Stimulated activated CD8-positive, alpha-beta memory T cell treated with anti-CD3 and anti-CD28 coated beads, Interleukin-4, amount 100 ng/mL, for 24 hours (primary cell): ENCODE measurements at regions not wholly inside any gene's neighbourhood (a gene's known extent, or its start where the extent isn't known, plus 50 kb on each side); places are given as distances from the start of the nearest gene placed in this dataset.
"Not testable (repeated sequence)": the region's sequence is repeated elsewhere in the genome, so short reads cannot be mapped to it uniquely, and the experiment has no call there.

Experiments used
- DNase-seq: peaks from one replicate; pipeline ENCODE4 v3.0.0-alpha.2; 2020; ENCODE audit warnings: low read depth

- DNase-seq: no peak
These were observed 648.9 kb upstream of the GBE1 start for GRCh38 chr3:82410366-82410765.

GRCh38 chr3:82409842-82410241, 648.4 kb upstream of the GBE1 start:
- no peak for DNase-seq

DNA sequence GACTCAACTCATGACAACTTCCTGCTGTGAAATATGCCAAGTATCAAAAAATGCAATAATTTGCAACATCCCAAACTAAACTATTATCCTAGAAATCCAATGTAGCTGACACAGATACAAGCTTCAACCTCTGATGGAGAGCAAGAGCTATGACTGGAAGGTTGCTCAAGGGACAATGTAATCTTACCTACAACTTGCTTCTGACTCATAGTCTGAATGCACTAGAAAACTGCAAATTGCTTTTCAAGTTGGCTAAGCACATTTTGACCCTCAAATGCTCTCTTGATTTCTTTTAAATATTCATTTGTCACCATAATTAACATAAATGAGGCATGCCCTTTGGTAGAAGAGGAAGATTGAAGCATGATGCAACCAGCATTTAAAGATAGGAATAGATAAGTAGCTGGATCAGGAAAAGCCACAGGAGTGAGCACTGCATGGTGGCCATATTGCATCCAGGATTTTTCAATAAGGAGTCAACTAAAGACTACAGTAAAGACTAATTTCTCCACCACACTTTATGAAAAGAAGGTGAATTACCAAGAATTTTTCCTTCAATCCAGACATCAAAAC, 630.8 kb upstream of the GBE1 start:
- DNase-seq: no peak

- no peak for DNase-seq
These were observed 629.4 kb upstream of the GBE1 start for GRCh38 chr3:82390868-82391267.

DNA sequence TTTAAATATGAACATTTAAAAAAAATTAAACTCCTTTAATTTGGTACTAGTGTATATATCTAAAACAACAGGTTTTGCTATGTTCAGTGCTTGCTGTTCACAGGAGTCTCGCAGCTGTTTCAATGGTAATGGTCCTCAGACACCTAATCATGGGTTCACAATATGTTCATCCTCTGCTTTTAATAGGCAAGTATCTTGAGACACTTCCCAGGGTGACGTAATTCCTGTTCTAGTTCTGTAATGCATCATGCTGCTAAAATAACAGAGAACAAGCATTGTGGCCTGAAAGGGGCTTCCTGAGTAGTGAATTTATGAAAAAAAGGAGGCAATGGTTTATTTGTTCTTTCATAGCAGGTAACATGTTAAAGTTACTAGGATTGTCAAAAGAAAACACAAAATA, 625.2 kb upstream of the GBE1 start:
- no peak for DNase-seq

DNA sequence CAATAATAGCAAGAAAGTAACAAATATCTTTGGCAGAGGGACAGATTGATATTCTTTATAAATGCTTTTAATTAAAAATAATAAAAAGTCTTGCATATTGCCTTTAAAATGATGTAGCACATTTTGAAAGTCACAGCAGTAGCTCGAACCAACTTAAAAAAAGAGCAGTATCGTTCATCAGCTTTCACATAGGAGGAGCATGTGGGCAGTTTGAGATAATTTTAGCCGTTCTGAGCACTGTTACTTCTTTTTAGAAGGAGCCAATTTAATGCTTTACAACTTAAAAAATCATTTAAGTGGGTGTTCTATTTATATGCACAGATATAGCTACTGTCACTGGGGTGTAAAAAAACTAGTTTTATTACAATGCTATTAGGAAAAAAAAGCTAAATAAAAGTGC, 622.7 kb upstream of the GBE1 start:
- no peak for DNase-seq

DNA sequence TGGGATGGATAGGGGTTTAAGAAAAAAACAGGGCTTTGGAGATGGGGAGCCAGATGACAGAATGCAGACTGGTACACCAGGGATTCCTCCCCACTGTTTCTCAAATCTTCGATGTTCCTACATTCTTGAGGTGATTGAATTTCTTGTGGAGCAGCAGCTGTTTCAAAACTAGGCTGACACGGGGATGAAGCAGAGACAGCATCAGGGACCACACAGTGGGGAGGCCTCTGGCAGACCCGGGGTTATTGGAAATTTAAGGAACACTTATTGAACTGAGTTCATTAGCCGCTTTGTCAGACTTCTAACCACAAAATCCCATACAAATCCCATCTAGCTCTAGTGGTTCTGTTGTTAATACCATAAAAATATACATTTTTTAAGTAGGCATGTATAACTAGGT, 621.4 kb upstream of the GBE1 start:
- no peak for DNase-seq

DNA sequence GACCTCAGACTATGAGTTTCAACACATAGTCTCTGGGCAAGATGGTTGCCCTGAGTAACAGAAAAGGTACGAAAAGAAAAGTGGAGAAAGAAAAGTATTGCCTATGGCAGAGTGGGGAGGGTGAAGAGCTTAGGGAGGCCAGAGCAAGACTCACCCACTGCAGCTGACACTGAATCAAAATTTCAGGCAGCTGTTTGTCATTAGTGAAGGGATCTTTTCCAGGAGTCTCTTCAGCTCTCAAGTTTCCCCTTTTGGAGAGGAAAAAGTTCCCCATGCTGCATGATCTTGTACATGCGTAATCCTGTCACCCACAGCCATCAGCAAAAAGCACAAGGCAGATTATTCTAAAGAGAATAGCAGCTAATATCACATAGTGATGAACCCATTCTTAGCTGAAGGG, 616.9 kb upstream of the GBE1 start:
- no peak for DNase-seq

DNA sequence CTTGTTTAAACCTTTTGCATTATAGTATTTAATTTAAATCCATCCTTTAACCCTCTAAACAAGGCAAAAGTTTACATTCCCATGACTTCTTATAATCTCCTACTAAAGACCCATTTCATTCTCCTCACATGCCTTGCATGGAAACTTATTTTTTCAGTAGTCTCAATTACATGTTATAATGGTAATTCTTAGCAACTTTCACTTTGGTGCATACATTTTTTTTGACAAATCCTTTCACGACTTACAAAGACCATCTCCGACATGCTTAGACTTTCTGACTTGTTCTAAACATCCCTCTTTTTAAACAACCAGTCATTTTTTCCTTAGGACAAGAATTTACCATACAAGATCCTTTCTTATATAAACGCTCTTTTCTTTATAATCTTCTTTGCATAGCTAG, 615.4 kb upstream of the GBE1 start:
- DNase-seq: no peak

- DNase-seq: not testable (repeated sequence)
These were observed 612.4 kb upstream of the GBE1 start for GRCh38 chr3:82373833-82374232.

GRCh38 chr3:82364827-82365226, 603.4 kb upstream of the GBE1 start:
- no peak for DNase-seq

DNA sequence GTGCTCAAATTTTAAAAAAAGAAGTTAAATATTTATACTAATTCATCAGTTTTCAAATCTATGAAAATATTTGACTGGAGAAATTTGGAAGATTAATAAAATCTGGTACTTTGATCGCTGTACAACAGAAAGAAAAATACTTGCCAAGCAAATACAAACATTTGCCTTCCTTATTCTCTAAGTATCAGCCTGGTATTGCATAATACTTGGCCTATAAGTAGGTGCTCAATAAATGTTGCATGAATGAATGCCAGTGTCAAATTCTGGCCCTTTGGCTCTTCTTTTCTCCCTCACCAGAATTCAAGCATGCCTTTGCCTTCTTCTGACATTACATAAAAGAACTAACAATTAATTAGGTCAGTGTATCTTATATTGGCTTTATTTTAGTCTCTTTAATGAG, 601.7 kb upstream of the GBE1 start:
- no peak for DNase-seq

GRCh38 chr3:82355228-82355627, 593.8 kb upstream of the GBE1 start:
- DNase-seq: no peak

- DNase-seq: no peak
These were observed 592.8 kb upstream of the GBE1 start for GRCh38 chr3:82354228-82354627.

DNA sequence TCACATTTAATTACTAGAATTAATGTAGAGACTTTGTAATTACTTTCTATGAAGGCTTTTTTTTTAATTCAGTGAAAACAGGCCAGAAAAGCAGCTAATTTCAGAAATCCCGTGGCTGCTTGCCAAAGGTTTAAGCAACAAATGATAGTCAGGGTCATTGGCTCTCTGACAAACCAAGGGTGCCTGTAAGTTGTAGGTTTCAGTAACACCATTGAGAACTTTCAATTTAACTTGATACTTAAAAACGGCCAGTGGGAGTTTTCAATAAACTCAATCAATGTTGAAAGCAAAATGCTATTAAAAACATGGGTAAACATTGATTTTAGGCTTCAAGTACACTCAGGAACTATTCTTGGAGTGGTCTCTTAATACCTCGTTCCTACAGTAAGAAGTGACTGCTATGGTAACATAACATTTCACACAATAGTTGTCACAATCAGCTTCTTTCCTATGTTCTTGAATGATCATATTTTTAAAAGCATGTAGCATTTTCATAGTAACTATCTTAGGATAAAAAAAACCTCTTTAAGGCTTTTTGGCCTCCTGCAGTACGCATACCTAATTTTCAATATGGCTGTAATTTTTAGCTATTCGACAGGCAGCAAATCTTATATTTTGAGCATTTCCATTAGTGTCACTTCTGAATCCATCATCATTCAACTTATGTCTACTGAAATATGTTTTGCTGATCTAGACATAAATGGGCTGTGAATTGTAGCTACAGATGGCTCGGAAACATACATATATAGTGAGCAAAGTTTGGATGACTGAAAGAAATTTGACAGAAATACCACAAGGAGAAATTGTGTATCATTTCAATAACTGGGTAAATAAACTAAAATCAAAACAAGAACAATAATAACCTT, 592.1 kb upstream of the GBE1 start:
- DNase-seq: no peak

DNA sequence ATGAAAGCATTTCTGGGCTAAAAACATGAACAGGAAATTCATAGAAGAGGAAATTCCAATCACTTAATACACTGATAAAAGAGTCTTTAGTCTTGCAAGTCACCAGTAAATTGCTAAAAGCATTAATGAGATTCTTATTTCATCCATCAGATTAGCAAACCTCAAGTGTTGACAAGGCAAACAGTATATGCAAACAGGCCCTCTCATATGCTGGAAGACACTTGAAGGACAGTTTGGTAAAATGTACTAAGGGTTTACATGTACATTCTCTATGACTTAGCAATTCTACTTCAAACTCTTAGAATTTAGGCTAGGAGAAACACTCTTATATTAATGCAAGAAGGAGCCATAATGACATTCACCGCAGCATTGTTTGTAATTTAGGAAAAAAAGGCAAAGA, 586.1 kb upstream of the GBE1 start:
- no peak for DNase-seq

- DNase-seq: no peak
These were observed 581.1 kb upstream of the GBE1 start for GRCh38 chr3:82342521-82342920.

- DNase-seq: no peak
These were observed 567.9 kb upstream of the GBE1 start for GRCh38 chr3:82329300-82329699.

GRCh38 chr3:82311901-82312300, 550.5 kb upstream of the GBE1 start:
- no peak for DNase-seq

DNA sequence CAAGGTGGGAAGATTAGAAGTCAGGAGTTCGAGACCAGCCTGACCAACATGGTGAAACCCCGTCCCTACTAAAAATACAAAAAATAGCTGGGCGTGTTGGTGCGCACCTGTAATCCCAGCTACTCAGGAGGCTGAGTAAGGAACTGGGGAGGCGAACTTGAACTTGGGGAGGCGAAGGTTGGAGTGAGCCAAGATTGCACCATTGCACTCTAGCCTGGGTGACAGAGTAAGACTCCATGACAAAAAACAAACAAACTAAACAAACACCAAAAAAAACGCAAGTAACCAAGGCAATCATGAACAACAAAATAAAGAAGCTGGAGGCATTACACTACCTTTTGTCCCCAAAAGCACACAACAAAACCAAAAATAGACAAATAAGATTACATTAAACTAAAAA, 547.3 kb upstream of the GBE1 start:
- no peak for DNase-seq

GRCh38 chr3:82306189-82306588, 544.7 kb upstream of the GBE1 start:
- no peak for DNase-seq

- DNase-seq: no peak
These were observed 533.2 kb upstream of the GBE1 start for GRCh38 chr3:82294609-82295008.

GRCh38 chr3:82293867-82294266, 532.4 kb upstream of the GBE1 start:
- no peak for DNase-seq

- no peak for DNase-seq
These were observed 532.0 kb upstream of the GBE1 start for GRCh38 chr3:82293435-82293834.
